ENCODE measurements at regions not wholly inside any gene's neighbourhood (a gene's known extent, or its start where the extent isn't known, plus 50 kb on each side); places are given as distances from the start of the nearest gene placed in this dataset.

- Histone ChIP-seq H3K4me2 (replicated peaks; ENCODE audit: low read depth, low read length, poor library complexity, severe bottlenecking) (no peak overlapping the region), H3K4me3 (ENCODE audit: control extremely low read depth in 1 of 5, extremely low read depth in 1 of 5, insufficient read depth in 1 of 5, low read depth in 2 of 5, low read length in 4 of 5) (no peak overlapping the region), H3K36me3 (replicated peaks in 1 of 2; ENCODE audit: control extremely low read depth in 1 of 2, control insufficient read depth in 1 of 2, extremely low read depth in 1 of 2, insufficient read depth in 2 of 2, low read length in 1 of 2) (no peaks in the 10 kb centered on the region), H2AFZ (ENCODE audit: insufficient read depth, low read depth, low read length, poor library complexity, severe bottlenecking) (no peak overlapping the region), H3K27ac (ENCODE audit: low read length in 2 of 2) (no peak overlapping the region), H3K9me3 (ENCODE audit: control extremely low read depth in 1 of 3, control insufficient read depth in 2 of 3, insufficient read depth in 1 of 3, low read length in 2 of 3) (no peaks in the 10 kb centered on the region), H3K79me2 (ENCODE audit: control insufficient read depth, insufficient read depth, low read length) (no peaks in the 10 kb centered on the region), H3K27me3 (replicated peaks in 1 of 4; ENCODE audit: control extremely low read depth in 1 of 4, control insufficient read depth in 3 of 4, insufficient read depth in 4 of 4, low read length in 3 of 4) (no peaks in the 10 kb centered on the region), H4K20me1 (ENCODE audit: control insufficient read depth, insufficient read depth, low read length, poor library complexity, severe bottlenecking) (no peaks in the 10 kb centered on the region), H3K9ac (ENCODE audit: low read length) (no peak overlapping the region), H3K4me1 (ENCODE audit: control insufficient read depth in 2 of 2, insufficient read depth in 2 of 2, low read length in 2 of 2) (no peaks in the 10 kb centered on the region)
- CTCF ChIA-PET = no interaction called here
- Mint-ChIP-seq H3K4me1 (no peaks in the 10 kb centered on the region), H3K27ac (no peak overlapping the region), H3K27me3 (no peaks in the 10 kb centered on the region), H3K9me3 (ENCODE audit: insufficient read depth) (no peaks in the 10 kb centered on the region), H3K4me3 (no peak overlapping the region)
- intact Hi-C loops (cut with micrococcal nuclease) = no loop called here
- DNase-seq (no peak), ATAC-seq (ENCODE audit: low read depth) (no peak)
- POLR2A ChIA-PET = no interaction called here
- TF ChIP-seq CTCF (IDR thresholded peaks at IDR 0.05) = no peak
- TF ChIP-seq EZH2 (IDR thresholded peaks at IDR 0.05; ENCODE audit: borderline replicate concordance, insufficient read depth, low read depth, low read length, poor library complexity, severe bottlenecking) = no peak
- no CpG with 5 or more reads among the region's 3 CpGs for WGBS (ENCODE audit: insufficient coverage)
Measured at GRCh38 chr10:64093946-64094535, 572.8 kb downstream of the REEP3 start.

GRCh38 chr10:64096941-64097340 lies 575.7 kb downstream of the REEP3 start:
- WGBS (ENCODE audit: insufficient coverage) = 89% methylated on average over 4 of the region's 4 CpGs
- no peak overlapping the region for H3K9ac ChIP-seq (ENCODE audit: low read length)
- H3K9me3 Mint-ChIP-seq (ENCODE audit: insufficient read depth) = no peaks in the 10 kb centered on the region
- H3K4me2 ChIP-seq (replicated peaks; ENCODE audit: low read depth, low read length, poor library complexity, severe bottlenecking) = no peak overlapping the region
- H3K27ac Mint-ChIP-seq = no peak overlapping the region
- intact Hi-C loops (cut with micrococcal nuclease) = no loop called here
- H3K4me3 Mint-ChIP-seq = no peak overlapping the region
- H3K4me1 ChIP-seq (ENCODE audit: control insufficient read depth in 2 of 2, insufficient read depth in 2 of 2, low read length in 2 of 2) = no peaks in the 10 kb centered on the region
- DNase-seq (no peak), ATAC-seq (ENCODE audit: low read depth) (no peak)
- H3K4me1 Mint-ChIP-seq = no peaks in the 10 kb centered on the region
- no peak overlapping the region for H3K4me3 ChIP-seq (ENCODE audit: control extremely low read depth in 1 of 5, extremely low read depth in 1 of 5, insufficient read depth in 1 of 5, low read depth in 2 of 5, low read length in 4 of 5)
- H4K20me1 ChIP-seq (ENCODE audit: control insufficient read depth, insufficient read depth, low read length, poor library complexity, severe bottlenecking) = no peaks in the 10 kb centered on the region
- TF ChIP-seq CTCF (IDR thresholded peaks at IDR 0.05) = no peak
- ChIA-PET CTCF (no interaction called here), POLR2A (no interaction called here)
- no peak overlapping the region for H3K27ac ChIP-seq (ENCODE audit: low read length in 2 of 2)
- no peaks in the 10 kb centered on the region for H3K79me2 ChIP-seq (ENCODE audit: control insufficient read depth, insufficient read depth, low read length)
- peaks cover 4% of the 10 kb centered on the region for H3K27me3 Mint-ChIP-seq
- no peak overlapping the region for H2AFZ ChIP-seq (ENCODE audit: insufficient read depth, low read depth, low read length, poor library complexity, severe bottlenecking)
- H3K27me3 ChIP-seq (replicated peaks in 1 of 4; ENCODE audit: control extremely low read depth in 1 of 4, control insufficient read depth in 3 of 4, insufficient read depth in 4 of 4, low read length in 3 of 4) = no peaks in the 10 kb centered on the region
- H3K36me3 ChIP-seq (replicated peaks in 1 of 2; ENCODE audit: control extremely low read depth in 1 of 2, control insufficient read depth in 1 of 2, extremely low read depth in 1 of 2, insufficient read depth in 2 of 2, low read length in 1 of 2) = no peaks in the 10 kb centered on the region
- H3K9me3 ChIP-seq (ENCODE audit: control extremely low read depth in 1 of 3, control insufficient read depth in 2 of 3, insufficient read depth in 1 of 3, low read length in 2 of 3) = no peaks in the 10 kb centered on the region

All from B cell (primary cell).